ENCODE measurements at regions not wholly inside any gene's neighbourhood (a gene's known extent, or its start where the extent isn't known, plus 50 kb on each side); places are given as distances from the start of the nearest gene placed in this dataset.

DNA sequence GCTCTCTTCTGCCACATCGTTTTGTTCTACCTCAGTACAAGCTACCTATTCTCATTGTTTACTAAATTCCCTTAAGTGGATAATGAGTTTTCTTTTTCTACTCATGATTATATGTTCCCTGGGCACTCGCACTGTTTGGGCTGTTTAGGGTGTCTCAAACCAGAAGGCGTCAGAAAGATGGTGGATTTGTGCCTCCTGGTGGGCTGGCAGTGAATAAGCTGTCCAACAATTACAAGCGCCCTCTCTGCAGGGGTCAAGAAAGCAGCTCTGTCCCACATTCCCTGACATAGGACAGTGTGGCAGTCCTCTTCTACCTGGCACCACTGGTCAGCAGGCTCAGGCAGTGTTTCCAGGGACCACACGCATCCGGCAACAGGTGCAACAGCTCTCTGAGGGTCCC lies 173.4 kb upstream of the PPP2R3A start:
- Histone ChIP-seq H3K4me1 (ENCODE audit: low read depth) (no peaks in the 10 kb centered on the region), H3K27ac (no peak overlapping the region), H3K36me3 (no peaks in the 10 kb centered on the region), H3K4me3 (no peak overlapping the region), H3K9me3 (ENCODE audit: low read depth) (no peaks in the 10 kb centered on the region), H3K27me3 (no peaks in the 10 kb centered on the region)
- no peak for DNase-seq (ENCODE audit: low read depth in 1 of 2, low spot score in 1 of 2)
- TF ChIP-seq CTCF (IDR thresholded peaks at IDR 0.05; ENCODE audit: low read depth, low read length), result no peak

DNA sequence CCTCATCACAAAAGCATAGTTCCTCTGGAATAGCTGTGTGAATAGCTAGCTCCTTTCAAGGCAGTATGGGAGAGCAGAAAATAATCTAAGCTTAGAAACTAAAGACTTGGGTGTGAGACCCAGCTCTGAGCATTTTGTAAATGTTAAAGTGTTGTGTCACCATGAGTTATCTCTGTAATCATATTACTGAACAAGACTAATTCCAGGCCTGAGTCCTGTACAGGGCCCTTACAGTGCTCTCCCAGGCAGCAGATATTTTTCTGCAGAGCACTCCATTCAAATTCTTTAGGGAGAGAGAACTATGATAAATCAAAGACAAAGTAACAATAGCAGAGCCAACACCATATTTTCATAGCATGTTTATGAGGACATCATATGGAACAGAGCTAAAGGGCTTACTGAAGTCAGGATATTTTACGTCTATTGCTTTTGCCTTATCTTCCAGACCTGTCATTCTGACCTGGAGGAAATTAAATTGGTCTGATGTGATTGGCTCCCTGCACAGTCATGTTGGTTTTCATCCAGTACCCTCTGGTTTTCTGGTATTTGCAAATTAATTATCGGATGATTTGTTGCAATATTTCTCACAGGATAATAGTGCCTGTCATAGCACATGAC lies 172.6 kb upstream of the PPP2R3A start:
- no peaks in the 10 kb centered on the region for H3K36me3 ChIP-seq
- H3K27me3 ChIP-seq, result no peaks in the 10 kb centered on the region
- no peak overlapping the region for H3K4me3 ChIP-seq
- DNase-seq (ENCODE audit: low read depth in 1 of 2, low spot score in 1 of 2), result no peak
- no peaks in the 10 kb centered on the region for H3K9me3 ChIP-seq (ENCODE audit: low read depth)
- TF ChIP-seq CTCF (IDR thresholded peaks at IDR 0.05; ENCODE audit: low read depth, low read length), result no peak
- no peak overlapping the region for H3K27ac ChIP-seq
- H3K4me1 ChIP-seq (ENCODE audit: low read depth), result no peaks in the 10 kb centered on the region

DNA sequence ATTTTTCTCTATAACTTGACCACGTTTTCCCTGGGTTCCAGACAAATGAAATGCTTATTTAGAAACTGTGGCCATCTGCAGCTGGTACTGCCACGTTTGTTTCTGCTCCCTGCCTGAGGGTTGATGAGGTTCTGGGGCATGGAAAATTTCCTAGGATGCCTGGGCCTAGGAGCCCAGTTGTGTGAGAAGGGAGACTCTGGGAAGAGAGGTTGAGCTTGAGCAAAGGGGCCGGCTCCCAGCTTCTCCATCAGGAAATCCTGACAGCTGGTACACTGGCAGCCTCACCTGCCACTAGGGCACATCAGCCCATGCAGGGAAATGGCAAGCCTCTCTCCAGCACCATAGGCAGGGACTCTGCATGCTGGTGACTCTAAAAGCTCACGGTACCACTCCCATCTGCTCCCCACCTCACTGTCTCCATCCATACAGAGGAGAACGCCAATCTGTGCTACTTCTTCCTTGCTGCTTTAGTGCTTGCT lies 165.4 kb upstream of the PPP2R3A start:
- H3K27me3 ChIP-seq, result no peaks in the 10 kb centered on the region
- H3K27ac ChIP-seq, result no peak overlapping the region
- H3K4me3 ChIP-seq, result no peak overlapping the region
- TF ChIP-seq CTCF (IDR thresholded peaks at IDR 0.05; ENCODE audit: low read depth, low read length), result no peak
- no peaks in the 10 kb centered on the region for H3K4me1 ChIP-seq (ENCODE audit: low read depth)
- no peak for DNase-seq (ENCODE audit: low read depth in 1 of 2, low spot score in 1 of 2)
- H3K9me3 ChIP-seq (ENCODE audit: low read depth), result no peaks in the 10 kb centered on the region
- H3K36me3 ChIP-seq, result no peaks in the 10 kb centered on the region

GRCh38 chr3:135801018-135801417 lies 164.5 kb upstream of the PPP2R3A start:
- H3K36me3 ChIP-seq, result no peaks in the 10 kb centered on the region
- DNase-seq (ENCODE audit: low read depth in 1 of 2, low spot score in 1 of 2), result no peak
- no peaks in the 10 kb centered on the region for H3K9me3 ChIP-seq (ENCODE audit: low read depth)
- no peaks in the 10 kb centered on the region for H3K4me1 ChIP-seq (ENCODE audit: low read depth)
- no peaks in the 10 kb centered on the region for H3K27me3 ChIP-seq
- no peak for TF ChIP-seq CTCF (IDR thresholded peaks at IDR 0.05; ENCODE audit: low read depth, low read length)
- H3K4me3 ChIP-seq, result no peak overlapping the region
- H3K27ac ChIP-seq, result no peak overlapping the region

GRCh38 chr3:135802171-135802570 lies 163.4 kb upstream of the PPP2R3A start:
- H3K4me1 ChIP-seq (ENCODE audit: low read depth), result no peaks in the 10 kb centered on the region
- TF ChIP-seq CTCF (IDR thresholded peaks at IDR 0.05; ENCODE audit: low read depth, low read length), result no peak
- no peaks in the 10 kb centered on the region for H3K9me3 ChIP-seq (ENCODE audit: low read depth)
- H3K4me3 ChIP-seq, result no peak overlapping the region
- H3K27ac ChIP-seq, result no peak overlapping the region
- H3K27me3 ChIP-seq, result no peaks in the 10 kb centered on the region
- H3K36me3 ChIP-seq, result no peaks in the 10 kb centered on the region
- no peak for DNase-seq (ENCODE audit: low read depth in 1 of 2, low spot score in 1 of 2)
